ENCODE measurements at regions not wholly inside any gene's neighbourhood (a gene's known extent, or its start where the extent isn't known, plus 50 kb on each side); places are given as distances from the start of the nearest gene placed in this dataset.
A peak's percentile ranks its signal among the peaks of the same experiment; 100 is the strongest.
"Not testable (repeated sequence)": the region's sequence is repeated elsewhere in the genome, so short reads cannot be mapped to it uniquely, and the experiment has no call there.

GRCh38 chr12:85425926-85426325 is 145.9 kb downstream of the ALX1 start:
- no peak for DNase-seq

- not testable (repeated sequence) for DNase-seq
These were observed 153.1 kb downstream of the ALX1 start for GRCh38 chr12:85433148-85433547.

- DNase-seq = no peak
These were observed 160.3 kb downstream of the ALX1 start for GRCh38 chr12:85440271-85440670.

GRCh38 chr12:85441025-85441424 is 161.0 kb downstream of the ALX1 start:
- DNase-seq = no peak

GRCh38 chr12:85441741-85442140 is 161.7 kb downstream of the ALX1 start:
- DNase-seq = no peak

GRCh38 chr12:85445060-85445938 is 165.3 kb downstream of the ALX1 start:
- DNase-seq = no peak

GRCh38 chr12:85448031-85448430 is 168.0 kb downstream of the ALX1 start:
- DNase-seq = no peak

GRCh38 chr12:85448548-85449139 is 168.6 kb downstream of the ALX1 start:
- no peak for DNase-seq

GRCh38 chr12:85457016-85457415 is 177.0 kb downstream of the ALX1 start:
- no peak for DNase-seq

- DNase-seq = no peak
These were observed 181.1 kb downstream of the ALX1 start for GRCh38 chr12:85461127-85461526.

- no peak for DNase-seq
These were observed 182.9 kb downstream of the ALX1 start for GRCh38 chr12:85462888-85463287.

- DNase-seq = no peak
These were observed 186.9 kb downstream of the ALX1 start for GRCh38 chr12:85466890-85467289.

GRCh38 chr12:85468356-85469157 is 188.5 kb downstream of the ALX1 start:
- peak in 1 of 5 experiments; percentile 46 for DNase-seq

- peak in 1 of 5 experiments; percentile 29 for DNase-seq
These were observed 189.4 kb downstream of the ALX1 start for GRCh38 chr12:85469158-85470086.

GRCh38 chr12:85475277-85475676 is 195.3 kb downstream of the ALX1 start:
- DNase-seq = not testable (repeated sequence)

GRCh38 chr12:85476756-85477155 is 196.7 kb downstream of the ALX1 start:
- no peak for DNase-seq

GRCh38 chr12:85484387-85484786 is 204.4 kb downstream of the ALX1 start:
- DNase-seq = no peak

GRCh38 chr12:85489194-85489593 is 209.2 kb downstream of the ALX1 start:
- DNase-seq = no peak

GRCh38 chr12:85504164-85504563 is 224.1 kb downstream of the ALX1 start:
- no peak for DNase-seq

GRCh38 chr12:85504624-85505023 is 224.6 kb downstream of the ALX1 start:
- no peak for DNase-seq

GRCh38 chr12:85507456-85507855 is 227.4 kb downstream of the ALX1 start:
- no peak for DNase-seq

All from T-helper 2 cell (primary cell).